IPS-18a (cell line): ENCODE measurements at regions not wholly inside any gene's neighbourhood (a gene's known extent, or its start where the extent isn't known, plus 50 kb on each side); places are given as distances from the start of the nearest gene placed in this dataset.

Source experiments
- H3K27ac ChIP-seq: one replicate; pipeline ENCODE4 v1.5.1; 2013; ENCODE audit warnings: low read length
- H3K27me3 ChIP-seq: one replicate; pipeline ENCODE4 v1.6.1; 2013; ENCODE audit warnings: mild to moderate bottlenecking, low read length; ENCODE audit not compliant: control insufficient read depth, insufficient read depth
- H3K36me3 ChIP-seq: one replicate; pipeline ENCODE4 v1.6.1; 2013; ENCODE audit warnings: low read depth, low read length; ENCODE audit not compliant: control insufficient read depth
- H3K4me1 ChIP-seq: one replicate; pipeline ENCODE4 v1.6.1; 2013; ENCODE audit warnings: low read depth, low read length; ENCODE audit not compliant: control insufficient read depth
- H3K4me3 ChIP-seq: one replicate; pipeline ENCODE4 v1.5.1; 2013; ENCODE audit warnings: low read length
- H3K9ac ChIP-seq: one replicate; pipeline ENCODE4 v1.6.1; 2013; ENCODE audit warnings: mild to moderate bottlenecking, low read length, moderate library complexity
- H3K9me3 ChIP-seq: one replicate; pipeline ENCODE4 v1.6.1; 2013; ENCODE audit warnings: low read depth, low read length; ENCODE audit not compliant: control insufficient read depth

DNA sequence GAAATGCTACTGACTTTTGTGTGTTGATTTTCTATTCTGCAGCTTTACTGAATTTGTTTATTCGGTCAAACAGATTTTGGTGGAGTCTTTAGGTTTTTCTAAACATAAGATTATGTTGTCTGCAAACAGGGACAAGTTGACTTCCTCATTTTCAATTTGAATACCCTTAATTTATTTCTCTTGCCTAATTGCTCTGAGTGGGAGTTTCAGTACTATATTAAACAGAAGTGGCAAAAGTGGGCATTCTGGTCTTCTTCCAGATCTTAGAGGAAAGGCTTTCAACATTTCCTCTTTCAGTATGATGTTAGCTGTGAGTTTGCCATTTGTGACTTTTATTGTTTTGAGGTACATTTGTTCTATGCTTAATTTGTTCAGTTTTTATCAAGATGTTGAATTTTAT lies 268.5 kb downstream of the WNT5A start:
- Histone ChIP-seq H3K9me3 (no peaks in the 10 kb centered on the region), H3K4me3 (no peak overlapping the region), H3K4me1 (no peaks in the 10 kb centered on the region), H3K27me3 (no peaks in the 10 kb centered on the region), H3K9ac (no peak overlapping the region), H3K27ac (no peak overlapping the region), H3K36me3 (no peaks in the 10 kb centered on the region)

DNA sequence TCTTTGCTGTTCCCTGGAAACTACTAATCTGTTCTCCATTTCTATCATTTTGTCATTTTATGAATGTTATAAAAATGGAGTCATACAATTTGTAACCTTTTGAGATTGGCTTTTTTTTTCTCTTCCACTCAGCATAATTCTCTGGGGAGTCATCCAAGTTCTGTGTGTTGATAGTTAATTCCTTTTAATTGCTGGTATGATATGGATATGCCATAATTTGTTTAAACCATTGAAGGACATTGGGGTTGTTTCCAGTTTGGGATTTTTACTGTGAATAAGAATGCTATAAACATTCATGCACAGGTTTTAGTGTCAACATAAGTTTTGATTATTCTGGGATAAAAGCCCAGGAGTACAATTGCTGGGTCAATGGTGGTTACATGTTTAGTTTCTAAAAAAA lies 279.4 kb downstream of the WNT5A start:
- Histone ChIP-seq H3K27me3 (no peaks in the 10 kb centered on the region), H3K9me3 (peaks cover 2% of the 10 kb centered on the region), H3K4me3 (no peak overlapping the region), H3K27ac (no peak overlapping the region), H3K4me1 (no peaks in the 10 kb centered on the region), H3K36me3 (no peaks in the 10 kb centered on the region), H3K9ac (no peak overlapping the region)

DNA sequence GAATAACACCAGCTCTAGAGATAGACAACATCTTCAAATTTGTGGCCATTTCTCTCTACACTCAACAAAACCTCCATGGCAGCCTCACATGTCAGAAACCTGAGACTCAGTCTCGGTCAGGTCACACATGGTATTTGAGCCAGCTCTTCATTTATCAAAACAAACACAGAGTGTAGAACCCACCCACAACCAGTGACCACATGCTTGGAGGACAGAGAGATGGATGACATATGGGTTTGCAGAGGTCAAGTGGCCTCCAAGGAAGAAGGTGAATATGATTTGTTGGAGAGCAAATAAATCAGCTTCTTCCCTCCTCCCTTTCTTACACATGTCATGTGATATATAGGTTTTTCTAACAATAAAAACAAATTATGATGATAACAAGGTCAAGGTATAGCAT lies 278.1 kb upstream of the LRTM1 start:
- Histone ChIP-seq H3K9me3 (peaks cover 2% of the 10 kb centered on the region), H3K27me3 (no peaks in the 10 kb centered on the region), H3K9ac (no peak overlapping the region), H3K27ac (no peak overlapping the region), H3K4me3 (no peak overlapping the region), H3K36me3 (no peaks in the 10 kb centered on the region), H3K4me1 (no peaks in the 10 kb centered on the region)

DNA sequence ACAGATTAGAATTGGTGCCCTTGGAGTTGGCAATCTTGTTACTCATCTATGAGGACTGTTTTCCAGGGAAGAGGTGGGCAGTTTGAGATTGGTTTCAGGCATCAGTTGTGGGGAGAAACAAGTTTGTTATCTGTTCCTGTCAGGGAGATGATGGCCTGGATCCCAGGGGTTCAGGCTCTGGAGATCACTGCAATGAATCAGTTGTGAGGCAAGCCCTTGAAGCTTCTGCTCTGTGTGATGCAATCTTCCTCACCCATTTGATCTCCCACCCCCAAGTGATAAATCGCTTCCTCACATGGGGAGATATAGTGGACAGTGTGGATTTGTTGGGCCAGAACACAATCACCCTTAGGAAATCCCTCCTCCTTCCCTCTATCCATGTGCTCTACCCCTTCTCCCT lies 276.6 kb upstream of the LRTM1 start:
- Histone ChIP-seq H3K27me3 (no peaks in the 10 kb centered on the region), H3K36me3 (no peaks in the 10 kb centered on the region), H3K9me3 (peaks cover 2% of the 10 kb centered on the region), H3K4me1 (no peaks in the 10 kb centered on the region), H3K4me3 (no peak overlapping the region), H3K9ac (no peak overlapping the region), H3K27ac (no peak overlapping the region)

DNA sequence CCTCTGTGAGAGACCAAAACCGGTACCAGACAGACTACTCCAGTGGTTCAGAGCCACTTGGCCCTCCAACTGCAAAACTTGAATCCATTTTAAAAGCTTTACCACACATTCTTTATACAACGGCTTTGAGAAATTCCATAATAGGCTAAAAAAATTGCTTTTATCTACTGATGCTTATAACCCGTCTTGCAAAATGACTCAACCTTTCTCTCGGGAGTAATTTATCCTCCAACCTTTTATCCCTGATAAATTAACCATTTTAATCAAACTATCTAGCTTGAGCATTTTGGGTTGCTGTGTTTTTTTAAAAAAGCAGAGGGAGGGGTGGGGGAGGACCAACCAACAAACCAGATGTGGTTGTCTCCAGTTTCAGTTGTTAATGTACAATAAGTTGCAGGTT lies 275.7 kb upstream of the LRTM1 start:
- no peak overlapping the region for H3K4me3 ChIP-seq
- H3K27ac ChIP-seq: no peak overlapping the region
- H3K27me3 ChIP-seq: no peaks in the 10 kb centered on the region
- no peak overlapping the region for H3K9ac ChIP-seq
- H3K36me3 ChIP-seq: no peaks in the 10 kb centered on the region
- H3K9me3 ChIP-seq: no peaks in the 10 kb centered on the region
- H3K4me1 ChIP-seq: no peaks in the 10 kb centered on the region

DNA sequence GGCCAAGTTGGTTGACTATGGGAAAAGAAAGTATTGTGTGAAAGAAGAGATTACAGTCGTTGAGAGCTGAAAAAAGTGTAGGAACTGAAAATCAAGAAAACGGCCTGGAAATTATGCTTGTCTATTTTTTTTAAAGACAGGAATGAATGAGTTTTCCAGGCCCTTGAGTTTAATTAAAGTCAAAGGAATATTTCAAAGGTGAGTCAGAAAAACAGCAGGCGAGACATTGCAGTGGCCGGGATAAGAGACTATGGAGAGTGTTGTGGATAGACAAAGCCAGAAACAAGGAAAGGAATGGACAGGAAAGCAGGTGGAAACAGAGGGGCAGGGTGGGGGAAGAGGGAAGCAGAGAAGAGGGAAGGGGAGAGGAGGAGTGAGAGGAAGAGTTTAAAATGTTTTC lies 275.1 kb upstream of the LRTM1 start:
- Histone ChIP-seq H3K4me1 (no peaks in the 10 kb centered on the region), H3K9ac (no peak overlapping the region), H3K27ac (no peak overlapping the region), H3K36me3 (no peaks in the 10 kb centered on the region), H3K9me3 (no peaks in the 10 kb centered on the region), H3K4me3 (no peak overlapping the region), H3K27me3 (no peaks in the 10 kb centered on the region)

DNA sequence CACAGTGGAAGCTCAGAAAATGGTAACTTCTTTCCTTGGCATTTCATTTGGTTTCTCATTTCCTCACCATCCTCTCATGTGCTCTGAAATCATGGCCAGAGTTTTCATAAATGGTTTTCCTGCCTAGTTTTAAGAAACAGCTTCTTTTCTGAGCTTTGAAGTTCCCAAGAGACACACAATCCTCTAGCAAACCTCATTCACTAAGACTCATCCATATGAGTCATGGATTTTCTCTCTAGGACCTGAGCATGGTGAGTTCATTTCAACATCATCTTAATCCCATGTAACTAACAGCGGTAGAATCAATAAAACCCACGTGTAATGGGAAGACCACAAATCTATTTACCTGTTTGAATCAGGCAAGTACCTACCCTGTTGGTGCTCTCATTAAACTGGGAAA lies 274.5 kb upstream of the LRTM1 start:
- Histone ChIP-seq H3K36me3 (no peaks in the 10 kb centered on the region), H3K4me3 (no peak overlapping the region), H3K4me1 (no peaks in the 10 kb centered on the region), H3K27me3 (no peaks in the 10 kb centered on the region), H3K9me3 (no peaks in the 10 kb centered on the region), H3K9ac (no peak overlapping the region), H3K27ac (no peak overlapping the region)

DNA sequence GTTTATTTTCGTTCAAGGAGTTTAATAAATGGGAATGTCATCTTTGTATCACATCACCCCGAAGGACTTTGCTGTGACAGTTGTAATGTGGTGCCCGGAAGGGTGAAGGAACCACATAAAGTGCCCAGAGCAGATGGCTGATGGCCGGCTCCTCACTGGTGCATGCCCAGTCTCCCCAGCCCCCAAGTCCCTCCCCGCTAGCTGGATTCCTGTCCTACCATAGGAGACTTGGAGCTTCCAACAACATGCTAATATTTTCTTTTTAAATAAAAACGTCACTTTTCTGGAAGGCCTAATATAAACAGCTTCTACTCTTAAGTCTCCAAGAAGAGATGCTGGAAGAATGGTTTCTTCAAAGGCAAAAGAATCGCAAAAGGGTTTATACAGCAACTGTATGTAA lies 273.9 kb upstream of the LRTM1 start:
- Histone ChIP-seq H3K36me3 (no peaks in the 10 kb centered on the region), H3K9me3 (no peaks in the 10 kb centered on the region), H3K27ac (no peak overlapping the region), H3K9ac (no peak overlapping the region), H3K27me3 (no peaks in the 10 kb centered on the region), H3K4me3 (no peak overlapping the region), H3K4me1 (no peaks in the 10 kb centered on the region)

DNA sequence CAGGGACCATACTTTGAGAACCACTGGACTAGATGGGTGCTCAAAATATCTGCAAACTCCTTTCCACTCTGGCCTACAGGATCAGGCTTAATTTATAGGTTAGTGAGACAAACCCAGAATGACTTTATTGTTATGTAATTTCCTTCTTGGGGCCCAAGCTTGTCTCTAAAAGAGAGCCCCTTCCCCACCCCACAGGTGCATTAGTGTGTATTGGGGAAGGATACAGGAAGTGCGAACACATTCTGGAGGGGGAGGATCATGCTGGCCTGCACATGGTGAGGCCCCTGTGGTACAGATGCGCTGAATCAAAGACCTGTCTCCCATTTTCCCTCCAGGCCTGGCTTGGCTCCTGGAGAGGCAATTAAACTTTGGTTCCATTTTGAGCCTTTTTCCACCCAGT lies 273.0 kb upstream of the LRTM1 start:
- no peaks in the 10 kb centered on the region for H3K9me3 ChIP-seq

DNA sequence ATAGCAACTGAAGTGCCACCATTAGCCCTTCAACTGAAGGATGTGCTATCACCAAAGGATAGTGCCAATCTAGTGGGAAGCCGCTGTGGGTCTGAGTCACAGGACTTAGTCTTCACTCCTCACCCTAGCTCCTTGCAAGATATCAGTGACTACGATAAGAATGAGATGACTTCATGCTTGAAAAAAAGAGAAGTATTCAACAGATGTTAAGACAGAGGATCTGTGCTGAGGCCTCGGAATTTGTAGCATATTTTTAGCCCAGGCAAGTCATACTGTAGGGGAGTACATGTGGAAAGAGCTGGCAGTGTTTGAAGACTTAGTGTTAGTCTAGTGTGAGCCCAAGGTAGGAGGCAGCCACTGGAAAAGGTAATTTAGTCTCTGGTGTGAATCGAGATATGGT lies 270.7 kb upstream of the LRTM1 start:
- Histone ChIP-seq H3K9ac (no peak overlapping the region), H3K27ac (no peak overlapping the region), H3K4me3 (no peak overlapping the region), H3K9me3 (no peaks in the 10 kb centered on the region), H3K4me1 (no peaks in the 10 kb centered on the region), H3K27me3 (no peaks in the 10 kb centered on the region), H3K36me3 (no peaks in the 10 kb centered on the region)

More for the DNA sequence above, 273.0 kb upstream of the LRTM1 start:
- Histone ChIP-seq H3K9ac (no peak overlapping the region), H3K4me1 (no peaks in the 10 kb centered on the region), H3K27ac (no peak overlapping the region), H3K36me3 (no peaks in the 10 kb centered on the region), H3K27me3 (no peaks in the 10 kb centered on the region), H3K4me3 (no peak overlapping the region)

DNA sequence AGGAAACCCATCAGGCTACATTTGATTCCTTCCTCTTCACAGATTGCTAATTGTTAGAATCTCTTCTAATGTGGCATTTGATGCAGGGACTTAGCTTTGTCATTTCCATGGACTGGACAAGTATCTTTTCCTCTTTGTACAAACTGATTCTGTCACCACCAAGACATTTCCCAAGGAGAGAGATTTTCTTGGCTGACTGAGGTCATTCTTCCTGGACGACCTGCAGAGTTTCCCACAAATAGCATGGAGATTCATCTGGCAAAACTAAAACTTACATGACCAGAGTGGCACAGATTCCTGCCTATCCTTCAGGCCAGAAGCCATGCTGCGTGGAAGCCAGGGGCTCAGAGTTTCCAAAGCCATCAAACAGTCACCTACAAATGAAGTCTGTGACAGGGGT lies 269.2 kb upstream of the LRTM1 start:
- no peaks in the 10 kb centered on the region for H3K36me3 ChIP-seq
- no peak overlapping the region for H3K4me3 ChIP-seq
- H3K4me1 ChIP-seq: no peaks in the 10 kb centered on the region
- H3K27ac ChIP-seq: no peak overlapping the region
- no peaks in the 10 kb centered on the region for H3K9me3 ChIP-seq
- H3K9ac ChIP-seq: no peak overlapping the region
- H3K27me3 ChIP-seq: no peaks in the 10 kb centered on the region

DNA sequence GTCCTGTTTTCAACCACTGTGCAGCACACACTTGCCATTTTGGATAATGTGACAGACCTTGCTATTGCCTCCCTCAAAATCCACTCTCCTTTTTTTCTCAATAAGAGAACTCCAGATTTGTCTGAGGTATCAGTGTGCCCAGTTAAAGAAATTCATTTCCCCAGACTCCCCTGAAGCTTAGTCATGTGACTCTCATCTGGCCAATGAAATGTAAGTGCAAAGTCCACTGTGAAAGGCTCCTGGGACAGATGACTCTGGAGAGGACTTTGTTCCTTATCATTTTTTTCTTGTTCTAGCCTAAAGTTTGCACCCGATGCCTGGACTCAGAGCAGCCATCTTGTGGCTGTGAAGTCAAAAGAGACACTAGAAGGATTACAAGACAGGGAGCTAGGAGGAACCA lies 268.6 kb upstream of the LRTM1 start:
- H3K9me3 ChIP-seq: no peaks in the 10 kb centered on the region
- no peak overlapping the region for H3K27ac ChIP-seq
- no peaks in the 10 kb centered on the region for H3K27me3 ChIP-seq
- no peak overlapping the region for H3K4me3 ChIP-seq
- H3K4me1 ChIP-seq: no peaks in the 10 kb centered on the region
- H3K9ac ChIP-seq: no peak overlapping the region
- no peaks in the 10 kb centered on the region for H3K36me3 ChIP-seq

DNA sequence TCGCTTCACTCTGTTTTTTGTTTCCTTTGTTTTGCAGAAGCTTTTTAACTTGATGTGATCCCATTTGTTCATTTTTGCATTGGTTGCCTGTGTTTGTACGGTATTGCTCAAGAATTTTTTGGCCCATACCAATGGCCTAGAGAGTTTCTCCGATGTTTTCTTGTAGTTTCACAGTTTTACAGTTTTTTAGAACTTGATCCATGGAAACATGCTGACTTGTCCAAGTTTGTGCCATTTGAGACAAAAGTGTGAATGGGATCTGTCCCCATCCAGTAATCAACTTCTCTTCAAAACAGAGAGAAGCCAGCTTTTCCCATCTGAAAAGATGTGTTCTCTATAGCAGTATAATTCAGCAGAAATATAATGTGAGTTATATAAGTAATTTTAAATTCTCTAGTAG lies 266.5 kb upstream of the LRTM1 start:
- Histone ChIP-seq H3K36me3 (no peaks in the 10 kb centered on the region), H3K4me1 (no peaks in the 10 kb centered on the region), H3K27me3 (no peaks in the 10 kb centered on the region), H3K9ac (no peak overlapping the region), H3K9me3 (no peaks in the 10 kb centered on the region), H3K27ac (no peak overlapping the region), H3K4me3 (no peak overlapping the region)
